CD8-positive, alpha-beta memory T cell (primary cell): ENCODE measurements at regions not wholly inside any gene's neighbourhood (a gene's known extent, or its start where the extent isn't known, plus 50 kb on each side); places are given as distances from the start of the nearest gene placed in this dataset.

ENCODE experiments used
- CTCF ChIA-PET: fragments of 350-600 bp; sonication (Branson Sonifier 250); formaldehyde crosslinking; loops from one replicate; lab custom pipeline; 2021; ENCODE audit warnings: antibody characterized with exemption; lab: Charles Lee
- POLR2A ChIA-PET: fragments of 350-600 bp; sonication (Branson Sonifier 250); formaldehyde crosslinking; loops from one replicate; lab custom pipeline; 2021; ENCODE audit warnings: antibody characterized with exemption; lab: Charles Lee
- DNase-seq, 5 donors: peaks; one replicate each; pipeline versions ENCODE4 v3.0.0 to v3.0.0-alpha.2; 2020 to 2022; ENCODE audit warnings: mixed read lengths in 1 of 5
- H3K27ac ChIP-seq: one replicate; pipeline ENCODE4 v1.7.0; 2013; ENCODE audit warnings: low read depth, mild to moderate bottlenecking, low read length, moderate library complexity
- H3K27me3 ChIP-seq: 2 replicates; pipeline ENCODE4 v1.7.0; 2013; ENCODE audit warnings: low read length, mild to moderate bottlenecking; ENCODE audit not compliant: insufficient read depth, poor library complexity, severe bottlenecking
- H3K36me3 ChIP-seq: 2 replicates; pipeline ENCODE4 v1.7.0; 2013; ENCODE audit warnings: mild to moderate bottlenecking, low read length, moderate library complexity; ENCODE audit not compliant: insufficient read depth
- H3K4me1 ChIP-seq: 2 replicates; pipeline ENCODE4 v1.7.0; 2013; ENCODE audit warnings: mild to moderate bottlenecking, low read length, moderate library complexity; ENCODE audit not compliant: insufficient read depth
- H3K4me3 ChIP-seq: 2 replicates; pipeline ENCODE4 v1.7.0; 2013; ENCODE audit warnings: mild to moderate bottlenecking, low read length
- H3K9me3 ChIP-seq: 2 replicates; pipeline ENCODE4 v1.7.0; 2013; ENCODE audit warnings: mild to moderate bottlenecking, low read length
- H3K27ac Mint-ChIP-seq, 8 donors: one replicate each; pipeline ENCODE4 v1.8.0; 2020 to 2021; ENCODE audit warnings: mixed read lengths in 8 of 8, mild to moderate bottlenecking in 6 of 8, inconsistent platforms in 3 of 8, moderate library complexity in 3 of 8
- H3K27me3 Mint-ChIP-seq, 2 donors: one replicate each; pipeline ENCODE4 v1.8.0; 2020 to 2021; ENCODE audit warnings: mixed read lengths in 2 of 2, mild to moderate bottlenecking in 1 of 2, moderate library complexity in 1 of 2
- H3K36me3 Mint-ChIP-seq, 3 donors: one replicate each; pipeline ENCODE4 v1.8.0; 2020 to 2021; ENCODE audit warnings: mixed read lengths in 3 of 3, inconsistent platforms in 1 of 3, mild to moderate bottlenecking in 1 of 3
- H3K4me1 Mint-ChIP-seq, 3 donors: one replicate each; pipeline ENCODE4 v1.8.0; 2020 to 2021; ENCODE audit warnings: mixed read lengths in 3 of 3, inconsistent platforms in 1 of 3, mild to moderate bottlenecking in 1 of 3
- H3K4me3 Mint-ChIP-seq, 7 donors: one replicate each; pipeline ENCODE4 v1.8.0; 2020 to 2021; ENCODE audit warnings: mixed read lengths in 7 of 7, mild to moderate bottlenecking in 6 of 7, moderate library complexity in 4 of 7, inconsistent platforms in 2 of 7
- H3K9me3 Mint-ChIP-seq, 5 donors: one replicate each; pipeline ENCODE4 v1.8.0; 2020 to 2022; ENCODE audit warnings: mixed read lengths in 5 of 5, mild to moderate bottlenecking in 3 of 5, moderate library complexity in 2 of 5, inconsistent platforms in 1 of 5

DNA sequence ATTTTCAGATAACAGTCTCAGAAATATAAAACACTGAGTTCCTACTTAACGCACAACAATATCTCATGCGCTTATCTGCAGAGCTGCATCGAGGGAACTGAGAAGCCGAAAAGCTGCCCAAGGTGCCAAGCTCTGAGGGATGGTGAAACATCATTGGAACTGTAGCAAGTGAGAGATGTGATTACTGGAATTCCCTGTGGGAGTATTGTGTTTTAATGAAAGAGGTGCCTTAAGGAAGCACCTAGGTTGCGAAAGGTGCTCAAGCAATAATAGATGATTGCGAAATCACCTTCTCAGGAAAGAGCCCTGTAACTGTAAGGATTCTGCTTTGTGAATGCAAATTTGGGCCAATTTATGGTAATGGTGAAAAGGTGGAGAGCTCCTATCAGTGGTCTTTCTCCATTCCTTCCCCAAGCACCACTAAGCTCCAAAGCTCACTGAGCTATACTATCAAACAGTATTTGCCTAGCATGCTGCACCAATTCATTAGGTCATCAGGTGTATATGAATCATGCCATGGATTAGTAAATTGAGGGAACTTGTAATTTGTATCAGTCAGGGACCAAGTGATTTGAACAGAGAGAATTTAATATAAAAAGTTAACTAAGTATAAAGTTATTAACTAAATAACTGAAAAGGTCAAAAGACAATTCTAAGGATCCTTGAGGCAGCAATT is 59.0 kb upstream of the ATP8A1 start:
- Mint-ChIP-seq H3K4me3 (no peak overlapping the region), H3K4me1 (peaks cover 0 to 6% (median 1%) of the 10 kb centered on the region in 3 donors), H3K27ac (no peak overlapping the region), H3K9me3 (no peaks in the 10 kb centered on the region), H3K27me3 (peaks cover 8 to 20% of the 10 kb centered on the region in 2 donors), H3K36me3 (no peaks in the 10 kb centered on the region)
- no peaks in the 10 kb centered on the region for H3K27me3 ChIP-seq
- H3K4me3 ChIP-seq = no peak overlapping the region
- DNase-seq = no peak
- H3K9me3 ChIP-seq = no peaks in the 10 kb centered on the region
- ChIA-PET POLR2A (no interaction called here), CTCF (no interaction called here)
- no peaks in the 10 kb centered on the region for H3K4me1 ChIP-seq
- H3K36me3 ChIP-seq = no peaks in the 10 kb centered on the region
- no peak overlapping the region for H3K27ac ChIP-seq

DNA sequence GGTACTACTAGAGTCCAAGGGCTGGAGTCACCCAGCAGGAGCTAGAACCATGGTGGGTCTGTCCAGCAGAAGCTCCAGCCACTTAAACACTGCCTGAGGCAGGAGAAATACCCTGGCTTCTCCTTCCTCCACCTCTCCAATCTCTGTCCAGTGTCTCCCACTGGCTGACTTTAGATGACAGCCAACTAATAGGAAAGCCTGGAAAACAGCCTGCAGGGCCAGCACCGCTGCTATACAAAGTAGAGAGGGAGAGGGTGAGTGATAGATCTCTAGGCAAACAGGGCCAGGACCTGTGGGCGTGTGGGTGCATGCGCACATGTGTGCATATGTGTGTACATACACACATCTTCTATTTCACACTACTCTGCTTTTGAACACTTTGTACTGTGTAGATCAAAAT is 56.5 kb upstream of the ATP8A1 start:
- Mint-ChIP-seq H3K27ac (no peak overlapping the region), H3K27me3 (peaks cover 8 to 29% of the 10 kb centered on the region in 2 donors), H3K36me3 (no peaks in the 10 kb centered on the region), H3K4me1 (peaks cover 0 to 6% (median 1%) of the 10 kb centered on the region in 3 donors), H3K9me3 (no peaks in the 10 kb centered on the region), H3K4me3 (no peak overlapping the region)
- no peaks in the 10 kb centered on the region for H3K4me1 ChIP-seq
- CTCF ChIA-PET = no interaction called here
- POLR2A ChIA-PET = no interaction called here
- no peaks in the 10 kb centered on the region for H3K36me3 ChIP-seq
- H3K9me3 ChIP-seq = no peaks in the 10 kb centered on the region
- H3K27me3 ChIP-seq = no peaks in the 10 kb centered on the region
- no peak for DNase-seq
- H3K27ac ChIP-seq = no peak overlapping the region
- no peak overlapping the region for H3K4me3 ChIP-seq

DNA sequence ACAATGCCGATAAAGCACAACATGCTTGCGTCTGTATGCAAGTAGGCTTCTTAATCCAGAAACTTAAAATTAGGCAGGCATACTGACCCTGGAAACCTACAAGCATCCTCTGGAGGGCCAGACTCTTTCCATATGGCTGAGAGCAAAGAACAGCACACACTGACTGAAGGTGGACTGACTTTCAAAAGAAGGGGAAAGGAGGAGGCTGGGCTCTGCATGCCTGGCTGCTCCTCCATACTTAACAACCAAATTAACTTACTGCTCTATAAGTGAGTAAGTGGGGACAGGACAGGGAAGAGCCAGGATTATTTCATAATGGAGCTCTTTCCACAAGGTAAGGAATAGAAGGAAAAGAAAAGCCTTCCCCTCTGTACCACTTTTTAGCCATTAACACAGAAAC is 55.9 kb upstream of the ATP8A1 start:
- peak overlapping the region in 1 of 8 donors; percentile 20 for H3K27ac Mint-ChIP-seq
- no peak overlapping the region for H3K4me3 Mint-ChIP-seq
- Histone ChIP-seq H3K9me3 (no peaks in the 10 kb centered on the region), H3K27me3 (no peaks in the 10 kb centered on the region), H3K27ac (no peak overlapping the region), H3K4me1 (no peaks in the 10 kb centered on the region), H3K4me3 (no peak overlapping the region), H3K36me3 (no peaks in the 10 kb centered on the region)
- ChIA-PET POLR2A (no interaction called here), CTCF (no interaction called here)
- no peaks in the 10 kb centered on the region for H3K9me3 Mint-ChIP-seq
- peaks cover 0 to 6% (median 1%) of the 10 kb centered on the region in 3 donors for H3K4me1 Mint-ChIP-seq
- H3K36me3 Mint-ChIP-seq = no peaks in the 10 kb centered on the region
- peaks cover 8 to 31% of the 10 kb centered on the region in 2 donors for H3K27me3 Mint-ChIP-seq
- no peak for DNase-seq

DNA sequence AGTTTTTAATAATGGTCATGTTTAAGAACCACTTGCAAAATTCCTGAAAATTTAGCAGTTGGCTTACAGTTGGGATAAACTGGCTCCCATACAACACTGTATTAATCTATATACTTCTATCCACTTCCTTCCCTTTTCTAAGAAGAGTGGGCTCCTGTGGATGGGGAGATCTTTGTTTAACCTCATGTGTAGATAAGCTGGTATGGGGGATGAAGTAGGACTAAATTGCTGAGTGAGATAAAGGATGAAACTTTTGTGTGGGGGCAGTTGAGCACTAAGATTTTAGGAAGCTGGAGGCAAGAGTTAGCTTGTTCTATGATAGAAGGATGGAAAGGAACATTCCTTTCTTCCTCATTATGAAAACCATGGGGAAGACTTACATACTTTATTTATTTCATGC is 54.6 kb upstream of the ATP8A1 start:
- no peak overlapping the region for H3K27ac Mint-ChIP-seq
- H3K27me3 Mint-ChIP-seq = peaks cover 8 to 31% of the 10 kb centered on the region in 2 donors

DNA sequence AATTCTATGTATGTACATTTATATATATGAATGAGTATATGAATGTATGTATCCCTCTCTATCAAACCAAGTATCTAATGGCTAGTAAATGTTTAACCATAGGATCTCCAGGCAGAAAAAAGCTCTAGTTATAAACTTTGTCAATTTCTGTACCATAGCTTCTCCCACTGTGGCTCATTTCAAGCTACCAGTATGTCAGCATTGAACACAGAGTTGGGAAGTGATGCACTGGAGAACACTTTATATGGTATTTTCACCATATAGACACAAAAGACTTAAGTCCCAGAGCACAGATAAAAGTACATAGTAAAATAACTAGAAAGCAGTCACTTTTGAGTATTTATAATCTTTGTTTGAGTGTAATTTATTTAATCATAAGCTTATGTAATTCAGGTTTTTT is 53.9 kb upstream of the ATP8A1 start:
- POLR2A ChIA-PET = no interaction called here
- Histone ChIP-seq H3K36me3 (no peaks in the 10 kb centered on the region), H3K27me3 (no peaks in the 10 kb centered on the region), H3K9me3 (no peaks in the 10 kb centered on the region), H3K4me3 (no peak overlapping the region), H3K27ac (no peak overlapping the region), H3K4me1 (no peaks in the 10 kb centered on the region)
- Mint-ChIP-seq H3K36me3 (no peaks in the 10 kb centered on the region), H3K4me1 (no peaks in the 10 kb centered on the region), H3K27me3 (peaks cover 8 to 31% of the 10 kb centered on the region in 2 donors), H3K9me3 (no peaks in the 10 kb centered on the region), H3K4me3 (no peak overlapping the region), H3K27ac (no peak overlapping the region)
- CTCF ChIA-PET = no interaction called here
- DNase-seq = no peak

More for the DNA sequence above, 54.6 kb upstream of the ATP8A1 start:
- POLR2A ChIA-PET = no interaction called here
- DNase-seq = no peak
- Mint-ChIP-seq H3K9me3 (no peaks in the 10 kb centered on the region), H3K4me1 (no peaks in the 10 kb centered on the region), H3K36me3 (no peaks in the 10 kb centered on the region), H3K4me3 (no peak overlapping the region)
- Histone ChIP-seq H3K27ac (no peak overlapping the region), H3K9me3 (no peaks in the 10 kb centered on the region), H3K27me3 (no peaks in the 10 kb centered on the region), H3K36me3 (no peaks in the 10 kb centered on the region), H3K4me1 (no peaks in the 10 kb centered on the region), H3K4me3 (no peak overlapping the region)
- CTCF ChIA-PET = no interaction called here

DNA sequence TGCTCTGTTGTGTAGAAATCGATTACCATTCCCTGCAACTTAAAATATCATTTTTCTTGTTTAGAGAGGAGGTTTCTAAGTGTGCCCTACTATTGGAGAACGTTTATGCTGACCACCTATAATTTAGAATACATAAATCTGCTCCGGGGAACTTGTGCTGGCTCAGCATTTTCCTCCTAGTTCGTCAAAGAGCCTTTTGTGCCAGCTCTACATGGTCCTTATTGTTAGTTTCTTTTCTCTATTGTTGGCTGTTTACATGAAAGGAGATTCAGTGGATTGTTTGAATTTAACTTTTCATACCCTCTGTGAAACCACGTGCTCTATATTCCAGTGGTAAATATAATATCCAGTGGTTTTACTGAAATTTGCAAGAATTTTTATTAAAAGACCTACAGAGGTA is 53.4 kb upstream of the ATP8A1 start:
- CTCF ChIA-PET = no interaction called here

DNA sequence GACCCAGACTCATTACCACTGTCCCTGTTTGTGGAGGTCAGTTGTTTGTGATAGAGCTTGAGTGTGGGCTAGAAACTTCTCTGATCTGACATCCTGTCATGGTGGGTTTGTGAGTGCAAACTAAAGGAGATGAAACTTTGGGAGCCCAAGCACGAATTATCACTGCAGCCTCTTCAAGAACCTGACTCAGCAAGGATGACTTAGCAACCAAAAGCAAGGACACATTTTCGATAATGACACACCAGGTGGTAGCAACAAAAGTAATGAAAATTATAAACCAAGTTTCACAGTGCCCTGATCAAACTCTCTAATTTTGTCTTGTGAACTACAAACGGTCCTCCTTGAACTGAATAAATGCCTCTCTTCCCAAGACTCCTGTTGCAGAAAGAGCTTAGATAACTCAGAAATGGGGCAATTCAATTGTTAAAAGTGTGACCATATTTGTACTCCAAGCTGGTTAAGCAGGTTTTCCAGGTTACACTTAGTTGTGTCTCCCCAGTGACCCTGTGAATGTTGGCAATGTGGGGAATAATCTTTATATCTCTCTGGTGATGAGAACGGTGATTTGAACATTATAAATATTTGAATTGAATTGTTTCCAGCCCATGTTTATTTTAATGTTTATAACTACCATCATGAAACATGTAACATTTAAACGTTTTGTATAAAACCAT is 52.6 kb upstream of the ATP8A1 start:
- POLR2A ChIA-PET = no interaction called here
- H3K4me1 Mint-ChIP-seq = no peaks in the 10 kb centered on the region
- Histone ChIP-seq H3K36me3 (no peaks in the 10 kb centered on the region), H3K4me1 (no peaks in the 10 kb centered on the region), H3K9me3 (no peaks in the 10 kb centered on the region), H3K4me3 (no peak overlapping the region), H3K27me3 (no peaks in the 10 kb centered on the region), H3K27ac (no peak overlapping the region)
- H3K36me3 Mint-ChIP-seq = no peaks in the 10 kb centered on the region
- no peak for DNase-seq
- peaks cover 8 to 31% of the 10 kb centered on the region in 2 donors for H3K27me3 Mint-ChIP-seq
- no peak overlapping the region for H3K4me3 Mint-ChIP-seq
- CTCF ChIA-PET = interaction anchor here (0.9 kb wide), 1 partner anchor 40 kb away, joined by 3 read pairs; no protein-coding TSS in a partner anchor
- H3K27ac Mint-ChIP-seq = no peak overlapping the region
- H3K9me3 Mint-ChIP-seq = no peaks in the 10 kb centered on the region

More for the DNA sequence above, 53.4 kb upstream of the ATP8A1 start:
- Mint-ChIP-seq H3K27ac (no peak overlapping the region), H3K4me3 (no peak overlapping the region), H3K36me3 (no peaks in the 10 kb centered on the region), H3K9me3 (no peaks in the 10 kb centered on the region), H3K4me1 (no peaks in the 10 kb centered on the region), H3K27me3 (peaks cover 8 to 31% of the 10 kb centered on the region in 2 donors)
- no peaks in the 10 kb centered on the region for H3K4me1 ChIP-seq
- H3K4me3 ChIP-seq = no peak overlapping the region
- H3K36me3 ChIP-seq = no peaks in the 10 kb centered on the region
- DNase-seq = no peak
- H3K9me3 ChIP-seq = no peaks in the 10 kb centered on the region
- no peak overlapping the region for H3K27ac ChIP-seq
- POLR2A ChIA-PET = no interaction called here
- H3K27me3 ChIP-seq = no peaks in the 10 kb centered on the region

DNA sequence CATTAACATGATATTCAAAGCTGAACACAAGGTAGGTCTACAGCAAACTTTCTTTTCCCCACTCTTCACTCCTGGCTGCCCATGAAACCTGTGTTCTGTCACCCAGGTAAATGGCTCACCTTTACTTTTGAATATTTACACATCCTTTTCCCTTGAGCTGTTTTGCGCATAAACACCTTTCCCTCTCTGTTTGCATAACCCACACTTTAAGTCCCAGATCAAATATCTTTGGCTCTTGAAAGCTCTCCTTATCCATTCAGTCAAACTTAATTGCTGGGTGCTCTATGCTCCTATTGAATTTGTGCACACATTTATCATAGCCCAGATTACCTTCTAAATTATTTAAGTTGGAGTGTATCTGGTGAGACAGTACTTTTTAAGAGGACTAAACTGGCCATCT is 51.7 kb upstream of the ATP8A1 start:
- H3K36me3 Mint-ChIP-seq = peaks cover 0 to 1% (median 0%) of the 10 kb centered on the region in 3 donors
- H3K36me3 ChIP-seq = no peaks in the 10 kb centered on the region
- no peak for DNase-seq
- ChIA-PET POLR2A (no interaction called here), CTCF (no interaction called here)
- no peaks in the 10 kb centered on the region for H3K4me1 ChIP-seq
- H3K27me3 ChIP-seq = no peaks in the 10 kb centered on the region
- no peaks in the 10 kb centered on the region for H3K9me3 Mint-ChIP-seq
- peaks cover 8 to 26% of the 10 kb centered on the region in 2 donors for H3K27me3 Mint-ChIP-seq
- H3K27ac ChIP-seq = no peak overlapping the region
- no peak overlapping the region for H3K4me3 ChIP-seq
- no peaks in the 10 kb centered on the region for H3K4me1 Mint-ChIP-seq
- H3K4me3 Mint-ChIP-seq = no peak overlapping the region
- peak overlapping the region in 1 of 8 donors; percentile 15 for H3K27ac Mint-ChIP-seq
- H3K9me3 ChIP-seq = no peaks in the 10 kb centered on the region
